Vagina (tissue), 2 donors: ENCODE measurements at regions not wholly inside any gene's neighbourhood (a gene's known extent, or its start where the extent isn't known, plus 50 kb on each side); places are given as distances from the start of the nearest gene placed in this dataset.

Experiments used
- DNase-seq, 2 donors: peaks; one replicate each; pipeline ENCODE4 v3.0.0-alpha.2; 2017; ENCODE audit errors: extremely low spot score in 2 of 2
- H3K27ac ChIP-seq: fragments of 200-600 bp; sonication (generic); one replicate; pipeline ENCODE4 v1.5.1; 2019
- H3K27me3 ChIP-seq: fragments of 200-600 bp; sonication (generic); one replicate; pipeline ENCODE4 v1.5.1; 2019
- H3K36me3 ChIP-seq, 2 donors: fragments of 200-600 bp; sonication (generic); one replicate each; pipeline ENCODE4 v1.5.1; 2017 to 2019
- H3K4me1 ChIP-seq: fragments of 200-600 bp; sonication (generic); one replicate; pipeline ENCODE4 v1.5.1; 2019
- H3K4me3 ChIP-seq, 2 donors: fragments of 200-600 bp; sonication (generic); 1 replicate in 1 of 2; 2 replicates in 1 of 2; pipeline ENCODE4 v1.5.1; 2016 to 2019
- H3K9me3 ChIP-seq: fragments of 200-600 bp; sonication (generic); one replicate; pipeline ENCODE4 v1.5.1; 2019
- POLR2A ChIP-seq, 2 donors: fragments of 450-650 bp; IDR thresholded peaks; one replicate each; pipeline ENCODE4 v1.6.1; 2017; ENCODE audit warnings: antibody characterized with exemption in 2 of 2, mild to moderate bottlenecking in 2 of 2, moderate library complexity in 2 of 2
- POLR2AphosphoS5 ChIP-seq, 2 donors: sonication (generic); formaldehyde crosslinking; IDR thresholded peaks; one replicate each; pipeline ENCODE4 v1.9.0; 2017; ENCODE audit warnings: antibody characterized with exemption in 2 of 2, mild to moderate bottlenecking in 2 of 2, low read depth in 1 of 2; ENCODE audit not compliant: insufficient read depth in 1 of 2
- intact Hi-C: fragments of 100-400 bp; cut with DNase I; formaldehyde crosslinking; loops from one replicate; pipeline ENCODE4 v1.15.1; 2023
- TF ChIP-seq, protein P1 (sequence below), 3 experiments: fragments of 450-650 bp in 2 of 3; fragments of 200-600 bp in 1 of 3; sonication (generic) in 1 of 3; IDR thresholded peaks; one replicate each; pipeline ENCODE4 v1.5.1; 2017 to 2019; ENCODE audit warnings: antibody characterized with exemption in 3 of 3, mild to moderate bottlenecking in 2 of 3, moderate library complexity in 2 of 3

DNA sequence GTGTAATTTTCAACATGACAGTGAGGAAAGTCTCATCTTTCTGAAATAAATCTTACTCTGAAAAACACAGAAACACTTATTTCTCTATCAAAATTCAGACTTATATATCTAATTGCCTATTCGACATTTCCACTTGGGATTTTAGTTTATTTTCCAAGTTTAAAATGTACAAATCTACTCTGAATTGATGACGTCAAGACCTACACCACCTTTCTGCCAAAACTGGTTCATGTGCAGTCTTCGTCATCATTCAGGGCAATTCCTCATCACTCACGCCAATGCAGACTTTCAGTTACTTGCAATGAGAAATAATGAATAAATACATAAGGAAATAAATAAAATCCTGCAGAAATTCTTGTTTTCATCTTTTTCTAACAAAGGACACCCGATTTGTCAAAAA is 843.8 kb downstream of the C12orf50 start:
- H3K4me1 ChIP-seq: no peaks in the 10 kb centered on the region
- no peak overlapping the region for H3K4me3 ChIP-seq
- no peak overlapping the region for H3K27ac ChIP-seq
- no peaks in the 10 kb centered on the region for H3K36me3 ChIP-seq
- H3K27me3 ChIP-seq: no peaks in the 10 kb centered on the region
- intact Hi-C loops: no loop called here
- no peak for TF ChIP-seq POLR2A (IDR thresholded peaks at IDR 0.05)
- TF ChIP-seq POLR2AphosphoS5 (IDR thresholded peaks at IDR 0.05; ENCODE audit: insufficient read depth in 1 of 2, low read depth in 1 of 2): no peak
- TF ChIP-seq, protein P1, sequence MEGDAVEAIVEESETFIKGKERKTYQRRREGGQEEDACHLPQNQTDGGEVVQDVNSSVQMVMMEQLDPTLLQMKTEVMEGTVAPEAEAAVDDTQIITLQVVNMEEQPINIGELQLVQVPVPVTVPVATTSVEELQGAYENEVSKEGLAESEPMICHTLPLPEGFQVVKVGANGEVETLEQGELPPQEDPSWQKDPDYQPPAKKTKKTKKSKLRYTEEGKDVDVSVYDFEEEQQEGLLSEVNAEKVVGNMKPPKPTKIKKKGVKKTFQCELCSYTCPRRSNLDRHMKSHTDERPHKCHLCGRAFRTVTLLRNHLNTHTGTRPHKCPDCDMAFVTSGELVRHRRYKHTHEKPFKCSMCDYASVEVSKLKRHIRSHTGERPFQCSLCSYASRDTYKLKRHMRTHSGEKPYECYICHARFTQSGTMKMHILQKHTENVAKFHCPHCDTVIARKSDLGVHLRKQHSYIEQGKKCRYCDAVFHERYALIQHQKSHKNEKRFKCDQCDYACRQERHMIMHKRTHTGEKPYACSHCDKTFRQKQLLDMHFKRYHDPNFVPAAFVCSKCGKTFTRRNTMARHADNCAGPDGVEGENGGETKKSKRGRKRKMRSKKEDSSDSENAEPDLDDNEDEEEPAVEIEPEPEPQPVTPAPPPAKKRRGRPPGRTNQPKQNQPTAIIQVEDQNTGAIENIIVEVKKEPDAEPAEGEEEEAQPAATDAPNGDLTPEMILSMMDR (IDR thresholded peaks at IDR 0.05): no peak
- no peaks in the 10 kb centered on the region for H3K9me3 ChIP-seq
- DNase-seq: no peak

DNA sequence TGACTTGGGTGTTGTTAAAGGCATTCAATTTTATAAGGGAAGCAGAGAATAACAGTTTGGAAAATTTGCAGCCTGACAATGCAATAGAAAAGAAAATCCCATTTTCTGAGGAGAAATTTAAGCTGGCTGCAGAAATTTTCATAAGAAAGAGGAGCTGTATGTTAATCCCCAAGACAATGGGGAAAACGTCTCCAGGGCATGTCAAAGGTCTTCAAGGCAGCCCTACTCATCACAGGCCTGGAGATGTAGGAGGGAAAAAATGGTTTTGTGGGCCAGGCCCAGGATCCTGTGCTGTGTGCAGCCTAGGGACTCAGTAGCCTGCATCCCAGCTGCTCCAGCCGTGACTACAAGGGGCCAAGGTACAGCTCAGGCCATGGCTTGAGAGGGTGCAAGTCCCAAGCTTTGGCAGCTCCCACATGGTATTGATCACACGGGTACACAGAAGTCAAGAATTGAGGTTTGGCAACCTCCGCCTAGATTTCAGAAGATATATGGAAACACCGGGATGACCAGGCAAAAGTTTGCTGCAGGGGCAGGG is 846.4 kb downstream of the C12orf50 start:
- DNase-seq: no peak

DNA sequence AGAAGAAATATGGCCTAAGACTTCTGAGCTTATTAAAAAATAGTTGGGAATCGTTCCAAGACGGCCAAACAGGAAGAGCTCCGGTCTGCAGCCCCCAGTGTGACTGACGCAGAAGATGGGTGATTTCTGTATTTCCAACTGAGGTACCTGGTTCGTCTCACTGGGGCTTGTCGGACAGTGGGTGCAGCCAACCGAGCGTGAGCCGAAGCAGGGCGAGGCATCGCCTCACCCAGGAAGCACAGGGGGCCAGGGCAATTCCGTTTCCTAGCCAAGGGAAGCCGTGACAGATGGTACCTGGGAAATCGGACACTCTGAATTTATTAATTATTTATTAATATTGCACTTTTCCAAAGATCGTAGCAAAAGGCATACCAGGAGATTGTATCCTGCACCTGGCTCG is 857.8 kb downstream of the C12orf50 start:
- H3K9me3 ChIP-seq: no peaks in the 10 kb centered on the region
- H3K27me3 ChIP-seq: no peaks in the 10 kb centered on the region
- intact Hi-C loops: no loop called here
- TF ChIP-seq, protein P1 (IDR thresholded peaks at IDR 0.05): no peak
- TF ChIP-seq POLR2A (IDR thresholded peaks at IDR 0.05) (no peak), POLR2AphosphoS5 (IDR thresholded peaks at IDR 0.05; ENCODE audit: insufficient read depth in 1 of 2, low read depth in 1 of 2) (no peak)
- H3K4me1 ChIP-seq: no peaks in the 10 kb centered on the region
- no peak overlapping the region for H3K27ac ChIP-seq
- H3K4me3 ChIP-seq: no peak overlapping the region
- H3K36me3 ChIP-seq: no peaks in the 10 kb centered on the region
- DNase-seq: no peak

More for the DNA sequence above, 846.4 kb downstream of the C12orf50 start:
- intact Hi-C loops: no loop called here
- TF ChIP-seq POLR2A (IDR thresholded peaks at IDR 0.05) (no peak), POLR2AphosphoS5 (IDR thresholded peaks at IDR 0.05; ENCODE audit: insufficient read depth in 1 of 2, low read depth in 1 of 2) (no peak)
- TF ChIP-seq, protein P1 (IDR thresholded peaks at IDR 0.05): no peak
- H3K9me3 ChIP-seq: no peaks in the 10 kb centered on the region
- H3K27ac ChIP-seq: no peak overlapping the region
- H3K4me1 ChIP-seq: no peaks in the 10 kb centered on the region
- no peaks in the 10 kb centered on the region for H3K27me3 ChIP-seq
- no peaks in the 10 kb centered on the region for H3K36me3 ChIP-seq
- H3K4me3 ChIP-seq: no peak overlapping the region

DNA sequence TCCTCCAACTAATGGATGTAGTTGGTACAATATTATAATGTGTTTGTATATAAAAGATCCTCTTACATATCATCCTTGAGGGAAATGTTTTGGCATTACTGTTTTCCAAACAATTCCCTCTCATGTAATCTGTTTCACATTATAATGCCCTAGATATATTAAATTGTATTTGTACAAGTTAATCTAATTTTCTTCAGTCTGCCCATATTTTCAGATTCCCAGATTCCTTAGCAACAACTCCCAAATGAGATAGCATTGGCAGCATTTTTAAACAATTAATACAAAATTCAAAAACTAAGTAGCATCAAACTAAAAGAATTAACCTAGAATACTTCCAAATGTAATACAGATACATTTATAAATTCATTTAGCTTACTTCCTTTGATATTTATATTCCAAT is 860.2 kb downstream of the C12orf50 start:
- Histone ChIP-seq H3K4me3 (no peak overlapping the region), H3K27me3 (no peaks in the 10 kb centered on the region), H3K9me3 (peaks cover 8% of the 10 kb centered on the region), H3K36me3 (no peaks in the 10 kb centered on the region), H3K27ac (no peak overlapping the region), H3K4me1 (no peaks in the 10 kb centered on the region)
- DNase-seq: no peak
- intact Hi-C loops: no loop called here
- TF ChIP-seq POLR2A (IDR thresholded peaks at IDR 0.05): no peak
- TF ChIP-seq, protein P1 (IDR thresholded peaks at IDR 0.05): no peak
- TF ChIP-seq POLR2AphosphoS5 (IDR thresholded peaks at IDR 0.05; ENCODE audit: insufficient read depth in 1 of 2, low read depth in 1 of 2): no peak

DNA sequence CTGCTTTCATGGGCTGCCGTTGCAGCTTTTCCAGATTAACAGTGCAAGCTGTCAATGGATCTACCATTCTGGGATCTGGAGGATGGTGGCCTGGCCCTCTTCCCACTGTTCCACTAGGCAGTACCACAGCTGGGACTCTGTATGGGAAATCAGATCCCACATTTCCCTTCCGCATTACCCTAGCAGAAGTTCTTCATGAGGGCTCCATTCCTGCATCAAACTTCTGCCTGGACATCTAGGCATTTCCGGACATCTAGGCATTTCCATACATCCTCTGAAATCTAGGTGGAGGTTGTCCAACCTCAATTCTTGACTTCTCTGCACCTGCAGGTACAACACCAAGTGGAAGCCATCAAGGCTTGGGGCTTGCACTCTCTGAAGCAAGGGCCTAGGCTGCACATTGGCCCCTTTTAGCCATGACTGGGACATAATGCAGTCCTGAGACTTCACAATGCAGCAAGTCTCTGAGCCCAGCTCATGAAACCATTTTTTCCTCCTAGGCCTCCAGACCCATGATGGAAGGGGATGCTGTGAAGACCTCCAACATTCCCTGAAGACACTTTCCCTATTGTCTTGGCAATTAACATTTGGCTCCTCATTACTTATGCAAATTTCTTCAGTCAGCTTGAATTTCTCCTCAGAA is 863.3 kb downstream of the C12orf50 start:
- peaks cover 8% of the 10 kb centered on the region for H3K9me3 ChIP-seq
- no peak for DNase-seq
- no peaks in the 10 kb centered on the region for H3K4me1 ChIP-seq
- no peak overlapping the region for H3K27ac ChIP-seq
- intact Hi-C loops: no loop called here
- no peaks in the 10 kb centered on the region for H3K36me3 ChIP-seq
- H3K27me3 ChIP-seq: no peaks in the 10 kb centered on the region
- no peak overlapping the region for H3K4me3 ChIP-seq
- no peak for TF ChIP-seq POLR2A (IDR thresholded peaks at IDR 0.05)
- TF ChIP-seq POLR2AphosphoS5 (IDR thresholded peaks at IDR 0.05; ENCODE audit: insufficient read depth in 1 of 2, low read depth in 1 of 2): no peak
- TF ChIP-seq, protein P1 (IDR thresholded peaks at IDR 0.05): no peak
